Left lung (tissue), 4 donors: ENCODE measurements at regions not wholly inside any gene's neighbourhood (a gene's known extent, or its start where the extent isn't known, plus 50 kb on each side); places are given as distances from the start of the nearest gene placed in this dataset.

ENCODE experiments used
- ATAC-seq: fragments of 200-7000 bp; cut with Tn5 transposase; one replicate; pipeline ENCODE4 v1.9.1; 2020; ENCODE audit warnings: moderate library complexity
- DNase-seq, 4 donors: peaks; one replicate each; pipeline ENCODE4 v3.0.0-alpha.2; 2013 to 2020
- H3K27ac ChIP-seq, 2 donors: fragments of 200-600 bp; sonication (generic) in 1 of 2; one replicate each; pipeline versions ENCODE4 v1.5.0 to v1.8.0; 2020 to 2021
- H3K27me3 ChIP-seq, 2 donors: fragments of 200-600 bp; sonication (generic) in 1 of 2; one replicate each; pipeline versions ENCODE4 v1.5.0 to v1.8.0; 2020 to 2021
- H3K36me3 ChIP-seq, 2 donors: fragments of 200-600 bp; sonication (generic) in 1 of 2; one replicate each; pipeline versions ENCODE4 v1.5.0 to v1.8.0; 2020 to 2021
- H3K4me1 ChIP-seq, 2 donors: fragments of 200-600 bp; one replicate each; pipeline ENCODE4 v1.8.0; 2021
- H3K4me3 ChIP-seq, 2 donors: fragments of 200-600 bp; sonication (generic) in 1 of 2; one replicate each; pipeline versions ENCODE4 v1.5.0 to v1.8.0; 2020 to 2021; ENCODE audit warnings: mild to moderate bottlenecking in 1 of 2
- H3K9me3 ChIP-seq, 2 donors: fragments of 200-600 bp; sonication (generic) in 1 of 2; one replicate each; pipeline versions ENCODE4 v1.5.0 to v1.8.0; 2020 to 2021
- intact Hi-C, 2 donors: fragments of 100-400 bp; cut with DNase I; formaldehyde crosslinking; loops; one replicate each; pipeline versions ENCODE4 v1.11.2 to v1.14.2; 2022
- TF ChIP-seq, protein P1 (sequence below), 2 donors: fragments of 200-600 bp; sonication (generic) in 1 of 2; IDR thresholded peaks; one replicate each; pipeline versions ENCODE4 v1.5.0 to v1.8.0; 2021; ENCODE audit warnings: antibody characterized with exemption in 2 of 2
- donor health status: DM: no; HTN: yes; CAD: no.
- donor health status: DM: no; HTN: no; CAD: no.

DNA sequence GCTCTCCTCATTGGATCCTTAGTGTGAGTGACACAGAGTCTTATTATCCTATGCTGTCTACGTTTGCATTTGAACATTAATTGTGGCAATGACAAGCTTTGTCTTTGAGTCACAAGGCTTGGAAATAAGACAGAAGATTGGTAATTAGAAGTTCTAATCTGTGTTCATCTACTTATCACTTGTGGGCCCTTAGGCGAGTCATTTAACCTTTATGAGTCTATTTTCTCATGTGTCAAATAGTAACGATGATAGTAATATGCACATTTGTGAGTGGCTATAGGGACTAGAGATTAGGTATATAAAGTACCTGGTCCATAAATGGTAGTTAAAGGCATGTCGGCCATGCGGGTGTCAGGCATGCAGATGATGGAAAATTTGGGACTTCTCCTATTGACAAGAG is 105.6 kb upstream of the NABP1 start:
- intact Hi-C loops: no loop called here
- H3K27ac ChIP-seq: peak overlapping the region in 1 of 2 donors; percentile 84
- ATAC-seq (no peak), DNase-seq (no peak)
- TF ChIP-seq, protein P1, sequence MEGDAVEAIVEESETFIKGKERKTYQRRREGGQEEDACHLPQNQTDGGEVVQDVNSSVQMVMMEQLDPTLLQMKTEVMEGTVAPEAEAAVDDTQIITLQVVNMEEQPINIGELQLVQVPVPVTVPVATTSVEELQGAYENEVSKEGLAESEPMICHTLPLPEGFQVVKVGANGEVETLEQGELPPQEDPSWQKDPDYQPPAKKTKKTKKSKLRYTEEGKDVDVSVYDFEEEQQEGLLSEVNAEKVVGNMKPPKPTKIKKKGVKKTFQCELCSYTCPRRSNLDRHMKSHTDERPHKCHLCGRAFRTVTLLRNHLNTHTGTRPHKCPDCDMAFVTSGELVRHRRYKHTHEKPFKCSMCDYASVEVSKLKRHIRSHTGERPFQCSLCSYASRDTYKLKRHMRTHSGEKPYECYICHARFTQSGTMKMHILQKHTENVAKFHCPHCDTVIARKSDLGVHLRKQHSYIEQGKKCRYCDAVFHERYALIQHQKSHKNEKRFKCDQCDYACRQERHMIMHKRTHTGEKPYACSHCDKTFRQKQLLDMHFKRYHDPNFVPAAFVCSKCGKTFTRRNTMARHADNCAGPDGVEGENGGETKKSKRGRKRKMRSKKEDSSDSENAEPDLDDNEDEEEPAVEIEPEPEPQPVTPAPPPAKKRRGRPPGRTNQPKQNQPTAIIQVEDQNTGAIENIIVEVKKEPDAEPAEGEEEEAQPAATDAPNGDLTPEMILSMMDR (IDR thresholded peaks at IDR 0.05): no peak
- no peak overlapping the region for H3K4me3 ChIP-seq
- peaks cover 5 to 17% of the 10 kb centered on the region in 2 donors for H3K4me1 ChIP-seq
- H3K36me3 ChIP-seq: no peaks in the 10 kb centered on the region
- H3K27me3 ChIP-seq: no peaks in the 10 kb centered on the region
- H3K9me3 ChIP-seq: no peaks in the 10 kb centered on the region

DNA sequence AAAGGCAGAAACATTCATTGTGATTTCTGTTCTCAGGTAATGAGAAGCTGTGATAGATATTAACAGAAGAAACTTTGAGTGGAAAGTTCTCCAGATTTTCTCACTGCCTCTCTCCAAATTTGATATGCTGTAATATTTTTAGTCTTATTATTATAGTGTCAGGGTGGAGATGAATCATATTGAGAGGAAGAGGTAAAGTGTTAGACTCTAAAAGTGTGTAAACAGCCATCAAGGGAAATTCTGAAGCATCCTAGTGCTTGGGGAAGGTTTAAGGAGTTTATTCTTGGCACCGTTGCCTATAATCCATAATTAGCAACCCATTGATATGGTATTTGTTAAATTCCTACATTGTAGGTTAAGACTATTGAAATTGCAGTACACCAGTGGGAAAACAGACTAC is 104.7 kb upstream of the NABP1 start:
- Histone ChIP-seq H3K4me1 (peaks cover 5 to 21% of the 10 kb centered on the region in 2 donors), H3K4me3 (no peak overlapping the region), H3K27ac (no peak overlapping the region), H3K9me3 (no peaks in the 10 kb centered on the region), H3K27me3 (no peaks in the 10 kb centered on the region), H3K36me3 (no peaks in the 10 kb centered on the region)
- ATAC-seq (no peak), DNase-seq (no peak)
- intact Hi-C loops: no loop called here
- TF ChIP-seq, protein P1 (IDR thresholded peaks at IDR 0.05): no peak

DNA sequence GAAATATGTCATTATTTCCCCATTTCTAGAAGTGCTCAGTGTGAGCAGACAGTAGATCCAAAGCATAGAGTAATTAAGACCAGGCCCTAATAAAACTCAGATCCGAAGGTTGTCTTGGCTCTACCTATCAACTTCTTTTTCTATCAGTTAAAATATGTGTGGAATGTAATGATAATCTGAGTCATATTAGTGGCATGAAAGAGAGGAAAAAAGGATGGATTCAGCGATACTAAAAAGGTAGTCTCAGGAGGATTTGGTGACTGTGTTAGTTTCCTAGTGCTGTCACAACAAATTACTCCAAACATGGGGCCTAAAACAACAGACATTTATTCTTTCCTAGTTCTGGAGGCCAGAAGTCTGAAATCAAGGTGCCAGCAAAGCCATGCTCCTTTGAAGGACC is 103.7 kb upstream of the NABP1 start:
- ATAC-seq (no peak), DNase-seq (no peak)
- Histone ChIP-seq H3K36me3 (no peaks in the 10 kb centered on the region), H3K27me3 (no peaks in the 10 kb centered on the region), H3K4me3 (no peak overlapping the region), H3K9me3 (no peaks in the 10 kb centered on the region), H3K27ac (no peak overlapping the region), H3K4me1 (peaks cover 5 to 22% of the 10 kb centered on the region in 2 donors)
- intact Hi-C loops: no loop called here
- TF ChIP-seq, protein P1 (IDR thresholded peaks at IDR 0.05): no peak

DNA sequence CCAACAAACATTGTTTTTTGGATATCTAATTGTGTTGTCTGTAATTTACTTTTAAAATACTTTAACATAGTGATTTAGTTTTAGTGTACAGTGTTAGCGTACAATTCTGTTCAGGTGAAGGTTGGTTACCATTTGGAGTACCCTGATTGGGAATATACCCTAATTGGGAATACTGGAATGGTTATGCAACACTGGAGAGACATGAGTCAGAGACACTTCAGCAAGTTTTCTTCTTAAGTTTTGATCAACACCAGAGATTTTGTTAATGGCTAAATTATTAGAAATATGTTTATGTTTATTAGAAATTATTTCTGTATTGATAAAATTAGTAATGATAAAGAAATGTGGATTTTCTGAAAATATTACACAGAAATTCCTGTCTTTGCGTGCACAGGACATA is 100.3 kb upstream of the NABP1 start:
- H3K27ac ChIP-seq: no peak overlapping the region
- no peaks in the 10 kb centered on the region for H3K9me3 ChIP-seq
- H3K36me3 ChIP-seq: no peaks in the 10 kb centered on the region
- no peak for ATAC-seq
- no peak overlapping the region for H3K4me3 ChIP-seq
- no peak for DNase-seq
- intact Hi-C loops: no loop called here
- peaks cover 4 to 5% of the 10 kb centered on the region in 2 donors for H3K4me1 ChIP-seq
- no peaks in the 10 kb centered on the region for H3K27me3 ChIP-seq
- TF ChIP-seq, protein P1 (IDR thresholded peaks at IDR 0.05): no peak

DNA sequence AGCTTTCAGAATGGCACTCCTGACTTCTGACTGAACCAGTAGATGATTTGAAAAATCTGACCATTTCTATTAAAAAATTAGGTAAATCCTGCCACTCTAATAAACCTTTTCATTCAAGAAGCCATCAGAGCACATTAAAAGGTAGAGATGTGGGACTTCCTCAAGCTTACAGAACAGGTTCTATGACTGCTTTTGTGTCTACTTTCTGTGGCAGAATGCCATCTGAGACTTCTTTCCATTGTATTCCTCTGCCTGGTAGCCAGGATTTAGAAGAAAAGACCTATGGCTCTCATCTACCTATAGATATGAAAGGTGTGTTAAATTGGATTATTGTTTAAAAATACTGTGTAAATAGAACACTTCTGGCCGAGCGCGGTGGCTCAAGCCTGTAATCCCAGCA is 99.9 kb upstream of the NABP1 start:
- ATAC-seq: no peak
- H3K27me3 ChIP-seq: no peaks in the 10 kb centered on the region

More for the DNA sequence above, 99.9 kb upstream of the NABP1 start:
- Histone ChIP-seq H3K36me3 (no peaks in the 10 kb centered on the region), H3K4me3 (no peak overlapping the region), H3K9me3 (no peaks in the 10 kb centered on the region), H3K4me1 (peaks cover 4 to 5% of the 10 kb centered on the region in 2 donors), H3K27ac (no peak overlapping the region)
- DNase-seq: no peak
- TF ChIP-seq, protein P1 (IDR thresholded peaks at IDR 0.05): no peak
- intact Hi-C loops: no loop called here
